HFFc6 (cell line): ENCODE measurements at regions not wholly inside any gene's neighbourhood (a gene's known extent, or its start where the extent isn't known, plus 50 kb on each side); places are given as distances from the start of the nearest gene placed in this dataset.
A peak's percentile ranks its signal among the peaks of the same experiment; 100 is the strongest.

Source experiments
- DNase-seq: peaks from one replicate; pipeline ENCODE4 v3.0.0-alpha.2; 2018
- H3K27ac Mint-ChIP-seq: 2 replicates; pipeline ENCODE4 v1.8.0; 2020; ENCODE audit warnings: mild to moderate bottlenecking, mixed read lengths
- H3K27me3 Mint-ChIP-seq: 2 replicates; pipeline ENCODE4 v1.8.0; 2021; ENCODE audit warnings: mild to moderate bottlenecking, moderate library complexity, mixed read lengths; ENCODE audit not compliant: insufficient read depth
- H3K36me3 Mint-ChIP-seq: 2 replicates; pipeline ENCODE4 v1.8.0; 2021; ENCODE audit warnings: low read depth, mixed read lengths
- H3K4me1 Mint-ChIP-seq: 2 replicates; pipeline ENCODE4 v1.8.0; 2020; ENCODE audit warnings: low read depth, mixed read lengths
- H3K4me3 Mint-ChIP-seq: 2 replicates; pipeline ENCODE4 v1.8.0; 2020; ENCODE audit warnings: mild to moderate bottlenecking, moderate library complexity, mixed read lengths
- H3K9me3 Mint-ChIP-seq: 2 replicates; pipeline ENCODE4 v1.8.0; 2020; ENCODE audit warnings: mild to moderate bottlenecking, mixed read lengths
- CTCF ChIP-seq: fragments of 200-600 bp; sonication (generic); IDR thresholded peaks from 2 replicates; pipeline ENCODE4 v1.5.0; 2021; ENCODE audit warnings: antibody characterized with exemption, mild to moderate bottlenecking

GRCh38 chr3:182715006-182715405 is 78.3 kb upstream of the ATP11B start:
- Mint-ChIP-seq H3K4me1 (no peaks in the 10 kb centered on the region; the same call in 1 of the 2 replicates), H3K27ac (no peak overlapping the region), H3K4me3 (no peak overlapping the region), H3K9me3 (no peaks in the 10 kb centered on the region), H3K27me3 (peaks cover 3% of the 10 kb centered on the region), H3K36me3 (no peaks in the 10 kb centered on the region)
- no peak for DNase-seq
- TF ChIP-seq CTCF = no peak

DNA sequence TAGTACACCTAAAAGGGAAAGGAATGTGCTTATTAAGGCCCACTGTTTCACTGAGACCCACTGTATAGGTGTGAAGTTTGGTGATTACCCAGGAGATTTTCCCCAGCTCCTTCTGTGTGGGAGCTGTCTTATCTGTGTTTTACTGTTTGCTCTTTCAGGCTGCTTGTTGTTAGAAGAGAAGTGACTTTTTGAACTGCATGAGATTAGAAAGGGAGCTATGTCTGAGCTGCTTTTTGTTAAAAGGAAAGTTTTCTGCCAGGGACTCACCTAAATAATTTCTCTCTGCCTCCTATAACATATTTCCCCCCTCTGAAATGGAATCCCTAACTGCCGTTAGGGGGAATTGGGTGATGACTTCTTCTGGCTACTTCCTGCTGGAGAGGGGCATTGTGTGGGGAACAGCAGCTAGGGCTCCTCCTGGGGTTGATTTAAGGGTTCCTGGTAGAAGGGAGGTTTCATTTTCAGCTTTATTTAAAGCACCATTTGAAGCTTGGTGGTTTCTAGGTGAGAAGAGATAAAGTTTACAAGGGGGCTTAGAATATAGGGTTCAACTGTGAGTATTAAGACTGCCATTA is 77.1 kb upstream of the ATP11B start:
- Mint-ChIP-seq H3K27ac (no peak overlapping the region), H3K36me3 (no peaks in the 10 kb centered on the region), H3K27me3 (peaks cover 7% of the 10 kb centered on the region), H3K4me1 (no peaks in the 10 kb centered on the region; the same call in 1 of the 2 replicates), H3K4me3 (no peak overlapping the region), H3K9me3 (no peaks in the 10 kb centered on the region)
- no peak for TF ChIP-seq CTCF
- no peak for DNase-seq

- Mint-ChIP-seq H3K36me3 (no peaks in the 10 kb centered on the region), H3K9me3 (no peaks in the 10 kb centered on the region), H3K27ac (no peak overlapping the region), H3K27me3 (peaks cover 10% of the 10 kb centered on the region), H3K4me3 (no peak overlapping the region), H3K4me1 (no peaks in the 10 kb centered on the region; the same call in 1 of the 2 replicates)
- DNase-seq = no peak
- TF ChIP-seq CTCF = no peak
These were observed 76.1 kb upstream of the ATP11B start for GRCh38 chr3:182717216-182717615.

GRCh38 chr3:182722907-182723306 is 70.4 kb upstream of the ATP11B start:
- Mint-ChIP-seq H3K4me3 (no peak overlapping the region), H3K9me3 (no peaks in the 10 kb centered on the region), H3K27me3 (peaks cover 26% of the 10 kb centered on the region), H3K36me3 (no peaks in the 10 kb centered on the region), H3K4me1 (peaks cover 14% of the 10 kb centered on the region; the same call in 1 of the 2 replicates), H3K27ac (no peak overlapping the region)
- TF ChIP-seq CTCF = 0 out of 2 replicates have a peak, but pooled peaks have one; percentile 13
- DNase-seq = no peak

DNA sequence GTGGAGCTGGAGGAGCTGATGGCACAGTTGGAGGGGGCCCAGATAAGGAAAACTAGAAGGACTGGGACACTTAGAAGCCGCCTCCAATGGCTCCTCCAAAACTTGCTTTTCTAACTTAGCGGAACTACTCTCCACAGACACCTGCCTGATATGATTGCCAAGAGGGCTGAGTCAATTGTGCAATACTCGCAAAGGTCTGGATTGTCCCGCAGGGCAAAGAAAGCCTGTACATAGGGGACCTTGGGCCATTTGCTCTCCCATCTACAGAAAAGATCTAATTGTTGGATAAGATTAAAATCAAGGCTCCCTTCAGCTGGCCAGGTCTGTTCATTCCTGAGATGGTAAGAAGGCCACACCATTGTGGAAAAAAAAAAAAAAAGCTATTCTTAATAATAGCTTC is 69.7 kb upstream of the ATP11B start:
- Mint-ChIP-seq H3K36me3 (no peaks in the 10 kb centered on the region), H3K27ac (no peak overlapping the region), H3K27me3 (peaks cover 26% of the 10 kb centered on the region), H3K4me3 (no peak overlapping the region), H3K4me1 (peaks cover 14% of the 10 kb centered on the region; the same call in 1 of the 2 replicates), H3K9me3 (no peaks in the 10 kb centered on the region)
- no peak for TF ChIP-seq CTCF
- DNase-seq = no peak
